PC-3 (cell line): ENCODE measurements at regions not wholly inside any gene's neighbourhood (a gene's known extent, or its start where the extent isn't known, plus 50 kb on each side); places are given as distances from the start of the nearest gene placed in this dataset.

Source experiments
- CTCF ChIP-seq: fragments of 300-600 bp; sonication (generic); conservative IDR thresholded peaks from 2 replicates; pipeline ENCODE4 v1.5.1; 2017; ENCODE audit warnings: antibody characterized with exemption, low read depth, mild to moderate bottlenecking, low read length
- EZH2 ChIP-seq: fragments of 300-600 bp; sonication (generic); IDR thresholded peaks from one replicate; pipeline ENCODE4 v1.6.1; 2017; ENCODE audit warnings: antibody characterized with exemption, mild to moderate bottlenecking, low read length; ENCODE audit not compliant: unreplicated experiment

- TF ChIP-seq CTCF (no peak), EZH2 (no peak)
Observed at GRCh38 chr15:96272427-96272826, 58.1 kb upstream of the NR2F2 start.
